VCaP (cell line): ENCODE measurements at regions not wholly inside any gene's neighbourhood (a gene's known extent, or its start where the extent isn't known, plus 50 kb on each side); places are given as distances from the start of the nearest gene placed in this dataset.

Source experiments
- H3K27ac ChIP-seq: fragments of 450-650 bp; 2 replicates; pipeline ENCODE4 v1.5.1; 2017
- CTCF ChIP-seq: fragments of 450-650 bp; conservative IDR thresholded peaks from 2 replicates; pipeline ENCODE4 v1.5.1; 2017; ENCODE audit warnings: mild to moderate bottlenecking, moderate library complexity

- TF ChIP-seq CTCF: no peak
- H3K27ac ChIP-seq: no peak overlapping the region
Measured at GRCh38 chr1:71157715-71158114, 76.9 kb upstream of the ZRANB2 start.

- H3K27ac ChIP-seq: no peak overlapping the region
- no peak for TF ChIP-seq CTCF
Measured at GRCh38 chr1:71157151-71157550, 76.3 kb upstream of the ZRANB2 start.

- TF ChIP-seq CTCF: no peak
Measured at GRCh38 chr1:71156590-71156989, 75.8 kb upstream of the ZRANB2 start.

GRCh38 chr1:71154429-71154828 is 73.6 kb upstream of the ZRANB2 start:
- no peak for TF ChIP-seq CTCF
- H3K27ac ChIP-seq: no peak overlapping the region

More at GRCh38 chr1:71156590-71156989, 75.8 kb upstream of the ZRANB2 start:
- no peak overlapping the region for H3K27ac ChIP-seq

GRCh38 chr1:71153826-71154225 is 73.0 kb upstream of the ZRANB2 start:
- no peak overlapping the region for H3K27ac ChIP-seq
- TF ChIP-seq CTCF: no peak

- H3K27ac ChIP-seq: no peak overlapping the region
- no peak for TF ChIP-seq CTCF
Measured at GRCh38 chr1:71147637-71148360, 67.0 kb upstream of the ZRANB2 start.

- no peak for TF ChIP-seq CTCF
- H3K27ac ChIP-seq: no peak overlapping the region
Measured at GRCh38 chr1:71135571-71135970, 54.7 kb upstream of the ZRANB2 start.
